Calu3 (cell line): ENCODE measurements at regions not wholly inside any gene's neighbourhood (a gene's known extent, or its start where the extent isn't known, plus 50 kb on each side); places are given as distances from the start of the nearest gene placed in this dataset.

Source experiments
- BruUV-seq: library from RNA; stranded (reverse); fragments of 400-500 nt; replicated peaks from 2 replicates; lab custom pipeline; 2021; lab: Mats Ljungman, UMichigan
- CTCF ChIA-PET: fragments of 300-600 bp; sonication (Branson Sonifier 250); formaldehyde crosslinking; loops from one replicate; lab custom pipeline; 2022; ENCODE audit warnings: antibody characterized with exemption; lab: Charles Lee
- DNase-seq: peaks from one replicate; pipeline ENCODE4 v3.0.0; 2022
- H3K27ac Mint-ChIP-seq: one replicate; pipeline ENCODE4 v1.8.0; 2022; ENCODE audit warnings: mixed read lengths; ENCODE audit not compliant: unreplicated experiment
- H3K27me3 Mint-ChIP-seq: one replicate; pipeline ENCODE4 v1.8.0; 2022; ENCODE audit warnings: mixed read lengths; ENCODE audit not compliant: unreplicated experiment
- H3K36me3 Mint-ChIP-seq: one replicate; pipeline ENCODE4 v1.8.0; 2022; ENCODE audit warnings: mild to moderate bottlenecking, moderate library complexity, mixed read lengths; ENCODE audit not compliant: insufficient read depth, unreplicated experiment
- H3K4me1 Mint-ChIP-seq: one replicate; pipeline ENCODE4 v1.8.0; 2022; ENCODE audit warnings: mild to moderate bottlenecking, low read depth, mixed read lengths; ENCODE audit not compliant: unreplicated experiment
- H3K4me3 Mint-ChIP-seq: one replicate; pipeline ENCODE4 v1.8.0; 2022; ENCODE audit warnings: mild to moderate bottlenecking, low read depth, moderate library complexity, mixed read lengths; ENCODE audit not compliant: unreplicated experiment
- H3K9me3 Mint-ChIP-seq: one replicate; pipeline ENCODE4 v1.8.0; 2022; ENCODE audit warnings: low read depth, mixed read lengths; ENCODE audit not compliant: unreplicated experiment
- CTCF ChIP-seq: fragments of 200-600 bp; IDR thresholded peaks from one replicate; pipeline ENCODE4 v1.8.0; 2022; ENCODE audit warnings: antibody characterized with exemption; ENCODE audit not compliant: unreplicated experiment
- intact Hi-C: fragments of 100-400 bp; cut with micrococcal nuclease; formaldehyde crosslinking; loops from one replicate; pipeline ENCODE4 v1.10.0; 2022; ENCODE audit not compliant: unreplicated experiment

- Mint-ChIP-seq H3K27ac (no peak overlapping the region), H3K4me3 (no peak overlapping the region), H3K36me3 (no peaks in the 10 kb centered on the region), H3K27me3 (no peaks in the 10 kb centered on the region), H3K9me3 (peaks cover 4% of the 10 kb centered on the region), H3K4me1 (no peaks in the 10 kb centered on the region)
- BruUV-seq, result no TSS peak
- intact Hi-C loops, result no loop called here
- no peak for DNase-seq
- CTCF ChIA-PET, result no interaction called here
- TF ChIP-seq CTCF, result no peak
These were observed 372.3 kb upstream of the MON1B start for GRCh38 chr16:76818606-76819181.

GRCh38 chr16:76819226-76819916 lies 371.6 kb upstream of the MON1B start:
- DNase-seq, result no peak
- Mint-ChIP-seq H3K27me3 (no peaks in the 10 kb centered on the region), H3K9me3 (peaks cover 4% of the 10 kb centered on the region), H3K27ac (no peak overlapping the region), H3K4me3 (no peak overlapping the region), H3K4me1 (no peaks in the 10 kb centered on the region), H3K36me3 (no peaks in the 10 kb centered on the region)
- TF ChIP-seq CTCF, result no peak
- no TSS peak for BruUV-seq
- CTCF ChIA-PET, result no interaction called here
- intact Hi-C loops, result no loop called here

- no TSS peak for BruUV-seq
- Mint-ChIP-seq H3K27me3 (peaks cover 15% of the 10 kb centered on the region), H3K36me3 (no peaks in the 10 kb centered on the region), H3K27ac (no peak overlapping the region), H3K4me1 (no peaks in the 10 kb centered on the region), H3K4me3 (no peak overlapping the region), H3K9me3 (no peaks in the 10 kb centered on the region)
- CTCF ChIA-PET, result no interaction called here
- intact Hi-C loops, result no loop called here
- no peak for DNase-seq
- no peak for TF ChIP-seq CTCF
These were observed 366.8 kb upstream of the MON1B start for GRCh38 chr16:76824221-76824620.

- intact Hi-C loops, result no loop called here
- no peaks in the 10 kb centered on the region for H3K4me1 Mint-ChIP-seq
- H3K27me3 Mint-ChIP-seq, result peaks cover 20% of the 10 kb centered on the region
- H3K4me3 Mint-ChIP-seq, result no peak overlapping the region
- CTCF ChIA-PET, result no interaction called here
- DNase-seq, result no peak
- TF ChIP-seq CTCF, result no peak
- no TSS peak for BruUV-seq
- H3K27ac Mint-ChIP-seq, result no peak overlapping the region
- H3K9me3 Mint-ChIP-seq, result no peaks in the 10 kb centered on the region
- no peaks in the 10 kb centered on the region for H3K36me3 Mint-ChIP-seq
These were observed 366.2 kb upstream of the MON1B start for GRCh38 chr16:76824791-76825190.
